SK-N-SH (cell line): ENCODE measurements at regions not wholly inside any gene's neighbourhood (a gene's known extent, or its start where the extent isn't known, plus 50 kb on each side); places are given as distances from the start of the nearest gene placed in this dataset.

Source experiments
- CTCF ChIA-PET: fragments of 300-600, 350-600 bp; formaldehyde crosslinking; extraction: SDS; loops from one replicate; lab custom pipeline; 2021; lab: Yijun Ruan, JAX
- POLR2A ChIA-PET: fragments of 350-600 bp; sonication (Branson Sonifier 250); formaldehyde crosslinking; extraction: SDS; loops from one replicate; lab custom pipeline; 2020; ENCODE audit warnings: antibody characterized with exemption, inconsistent platforms; lab: Yijun Ruan, JAX
- DNase-seq: peaks from one replicate; pipeline ENCODE4 v3.0.0; 2012
- H2AFZ ChIP-seq: fragments of 200-600 bp; sonication (generic); 2 replicates; pipeline ENCODE4 v1.8.1; 2016; ENCODE audit warnings: antibody characterized with exemption, mild to moderate bottlenecking, low read depth
- H3F3A ChIP-seq: fragments of 200-600 bp; sonication (generic); replicated peaks from 2 replicates; pipeline ENCODE3; 2016; ENCODE audit warnings: antibody characterized with exemption, mild to moderate bottlenecking; ENCODE audit not compliant: insufficient read depth
- H3K27ac ChIP-seq, 2 experiments: fragments of 200-500 bp in 1 of 2; fragments of 200-600 bp in 1 of 2; sonication (Bioruptor generic) in 1 of 2; sonication (generic), shearing (Covaris generic) in 1 of 2; 2 replicates each; pipeline versions ENCODE4 v1.5.1 to v1.6.1; 2014 to 2016; ENCODE audit warnings: low read depth in 2 of 2, inconsistent platforms in 1 of 2, low read length in 1 of 2, mild to moderate bottlenecking in 1 of 2, mixed read lengths in 1 of 2
- H3K27me3 ChIP-seq: fragments of 200-600 bp; sonication (generic), shearing (Covaris generic); 2 replicates; pipeline ENCODE4 v1.6.1; 2016; ENCODE audit warnings: mixed run types; ENCODE audit not compliant: insufficient read depth
- H3K36me3 ChIP-seq, 2 experiments: fragments of 200-500 bp in 1 of 2; fragments of 200-600 bp in 1 of 2; sonication (Bioruptor generic) in 1 of 2; sonication (generic) in 1 of 2; replicated peaks in 1 of 2; 2 replicates each; pipeline versions ENCODE3 to v1.5.1; 2014 to 2016; ENCODE audit warnings: low read length in 1 of 2, mild to moderate bottlenecking in 1 of 2; ENCODE audit not compliant: insufficient read depth in 2 of 2, control insufficient read depth in 1 of 2
- H3K4me1 ChIP-seq, 2 experiments: fragments of 200-500 bp in 1 of 2; fragments of 200-600 bp in 1 of 2; sonication (Bioruptor generic) in 1 of 2; sonication (generic), shearing (Covaris generic) in 1 of 2; 2 replicates each; pipeline versions ENCODE4 v1.5.1 to v1.6.1; 2014 to 2016; ENCODE audit warnings: low read depth in 1 of 2, low read length in 1 of 2, mixed run types in 1 of 2; ENCODE audit not compliant: insufficient read depth in 2 of 2, control insufficient read depth in 1 of 2
- H3K4me2 ChIP-seq: fragments of 200-600 bp; sonication (generic), shearing (Covaris generic); 2 replicates; pipeline ENCODE4 v1.6.1; 2017; ENCODE audit warnings: mixed run types
- H3K4me3 ChIP-seq, 2 experiments: fragments of 200-500 bp in 1 of 2; fragments of 200-600 bp in 1 of 2; sonication (Bioruptor generic) in 1 of 2; sonication (generic), shearing (Covaris generic) in 1 of 2; 2 replicates each; pipeline versions ENCODE4 v1.5.1 to v1.8.1; 2014 to 2016; ENCODE audit warnings: low read depth in 2 of 2, inconsistent platforms in 1 of 2, low read length in 1 of 2, mild to moderate bottlenecking in 1 of 2, mixed read lengths in 1 of 2, moderate library complexity in 1 of 2
- H3K79me2 ChIP-seq: fragments of 200-600 bp; sonication (generic); 2 replicates; pipeline ENCODE4 v1.8.1; 2017; ENCODE audit warnings: mild to moderate bottlenecking; ENCODE audit not compliant: insufficient read depth
- H3K9ac ChIP-seq: fragments of 200-600 bp; sonication (generic); 2 replicates; pipeline ENCODE4 v1.6.1; 2017; ENCODE audit warnings: mixed run types
- H3K9me2 ChIP-seq: fragments of 200-600 bp; sonication (generic); 2 replicates; pipeline ENCODE4 v1.6.1; 2017; ENCODE audit warnings: mixed run types
- H3K9me3 ChIP-seq: fragments of 200-600 bp; sonication (generic); 2 replicates; pipeline ENCODE4 v1.6.1; 2017; ENCODE audit warnings: mixed run types, mild to moderate bottlenecking, moderate library complexity
- H4K20me1 ChIP-seq: fragments of 200-600 bp; sonication (generic); 2 replicates; pipeline ENCODE4 v1.6.1; 2017; ENCODE audit warnings: mild to moderate bottlenecking, mixed run types; ENCODE audit not compliant: insufficient read depth
- ELF1 ChIP-seq: IDR thresholded peaks from 2 replicates; pipeline ENCODE4 v1.4.0; 2012
- FOSL2 ChIP-seq: IDR thresholded peaks from 2 replicates; pipeline ENCODE4 v1.4.0; 2012; ENCODE audit warnings: low read depth, mild to moderate bottlenecking, moderate library complexity, borderline replicate concordance
- GABPA ChIP-seq: IDR thresholded peaks from 2 replicates; pipeline ENCODE4 v1.4.0; 2012; ENCODE audit warnings: low read depth, mild to moderate bottlenecking
- JUND ChIP-seq: IDR thresholded peaks from 2 replicates; pipeline ENCODE4 v1.4.0; 2012
- MAX ChIP-seq: IDR thresholded peaks from 2 replicates; pipeline ENCODE4 v1.4.0; 2012; ENCODE audit warnings: low read depth
- MEF2A ChIP-seq: IDR thresholded peaks from 2 replicates; pipeline ENCODE4 v1.4.0; 2012; ENCODE audit warnings: low read depth, borderline replicate concordance
- MXI1 ChIP-seq: IDR thresholded peaks from 2 replicates; pipeline ENCODE4 v1.6.1; 2012; ENCODE audit warnings: mild to moderate bottlenecking, low read depth, low read length, improper control_type of control experiment
- NFIC ChIP-seq: IDR thresholded peaks from 2 replicates; pipeline ENCODE4 v1.4.0; 2012; ENCODE audit warnings: borderline replicate concordance
- NRF1 ChIP-seq: IDR thresholded peaks from 2 replicates; pipeline ENCODE4 v1.6.1; 2012; ENCODE audit warnings: low read depth, mild to moderate bottlenecking, low read length
- RAD21 ChIP-seq: IDR thresholded peaks from 2 replicates; pipeline ENCODE4 v1.6.1; 2012; ENCODE audit warnings: mild to moderate bottlenecking, low read length
- RCOR1 ChIP-seq: fragments of 150-350 bp; IDR thresholded peaks from 2 replicates; pipeline ENCODE4 v1.6.1; 2017; ENCODE audit warnings: antibody characterized with exemption, low read length
- RXRA ChIP-seq: IDR thresholded peaks from 2 replicates; pipeline ENCODE4 v1.4.0; 2012; ENCODE audit warnings: low read depth, mild to moderate bottlenecking, borderline replicate concordance
- SIN3A ChIP-seq: IDR thresholded peaks from 2 replicates; pipeline ENCODE4 v1.6.1; 2012; ENCODE audit warnings: low read depth, mild to moderate bottlenecking, low read length, moderate library complexity, borderline replicate concordance
- SMC3 ChIP-seq: IDR thresholded peaks from 2 replicates; pipeline ENCODE4 v1.6.1; 2012; ENCODE audit warnings: low read depth, low read length, improper control_type of control experiment
- TAF1 ChIP-seq: IDR thresholded peaks from 2 replicates; pipeline ENCODE4 v1.6.1; 2012; ENCODE audit warnings: low read depth, mild to moderate bottlenecking, low read length, moderate library complexity, borderline replicate concordance
- TEAD4 ChIP-seq: IDR thresholded peaks from 2 replicates; pipeline ENCODE4 v1.4.0; 2012; ENCODE audit warnings: mild to moderate bottlenecking, borderline replicate concordance; ENCODE audit not compliant: insufficient read depth
- YY1 ChIP-seq: IDR thresholded peaks from 2 replicates; pipeline ENCODE4 v1.4.0; 2012; ENCODE audit warnings: low read depth, mild to moderate bottlenecking
- WGBS: methylation state at CpG from one replicate; pipeline ENCODE4 v1.1.6; 2017; ENCODE audit warnings: low lambda C conversion rate; 5-methylcytosine and 5-hydroxymethylcytosine counted together
- TF ChIP-seq, protein P1 (sequence below): IDR thresholded peaks from 2 replicates; pipeline ENCODE4 v1.4.0; 2012; ENCODE audit warnings: low read depth, borderline replicate concordance
- TF ChIP-seq, protein P2 (sequence below): IDR thresholded peaks from 2 replicates; pipeline ENCODE4 v1.4.0; 2012; ENCODE audit warnings: low read depth, borderline replicate concordance
- TF ChIP-seq, protein P3 (sequence below): IDR thresholded peaks from 2 replicates; pipeline ENCODE4; 2012

DNA sequence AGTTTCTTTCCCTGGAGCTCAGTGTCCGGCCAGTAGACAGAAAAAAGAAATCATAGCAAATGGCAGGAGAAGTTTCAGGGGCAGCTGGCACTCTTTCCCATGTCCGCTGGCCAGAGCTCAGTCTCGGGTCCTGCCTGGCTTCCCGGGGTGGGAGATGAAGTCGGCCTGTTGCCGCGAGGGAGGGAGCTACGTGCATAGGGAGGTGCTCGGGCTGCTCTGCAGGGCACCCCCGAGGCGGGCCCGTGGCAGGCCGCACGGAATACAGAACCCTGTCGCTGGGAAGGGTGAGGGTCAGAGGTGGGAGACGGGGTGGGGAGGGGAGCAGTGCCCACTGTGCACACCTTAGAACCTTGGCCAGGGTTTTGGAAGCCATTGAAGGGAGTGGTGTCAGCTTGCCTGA is 78.3 kb upstream of the FOXF1 start:
- TF ChIP-seq FOSL2, result no peak
- TF ChIP-seq GABPA, result no peak
- TF ChIP-seq TEAD4, result no peak
- no peak for TF ChIP-seq SMC3
- TF ChIP-seq SIN3A, result no peak
- no peak for TF ChIP-seq JUND
- TF ChIP-seq MEF2A, result no peak
- TF ChIP-seq, protein P1, sequence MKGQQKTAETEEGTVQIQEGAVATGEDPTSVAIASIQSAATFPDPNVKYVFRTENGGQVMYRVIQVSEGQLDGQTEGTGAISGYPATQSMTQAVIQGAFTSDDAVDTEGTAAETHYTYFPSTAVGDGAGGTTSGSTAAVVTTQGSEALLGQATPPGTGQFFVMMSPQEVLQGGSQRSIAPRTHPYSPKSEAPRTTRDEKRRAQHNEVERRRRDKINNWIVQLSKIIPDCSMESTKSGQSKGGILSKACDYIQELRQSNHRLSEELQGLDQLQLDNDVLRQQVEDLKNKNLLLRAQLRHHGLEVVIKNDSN, result no peak
- TF ChIP-seq YY1, result no peak
- TF ChIP-seq MAX, result no peak
- TF ChIP-seq ELF1, result no peak
- TF ChIP-seq RAD21, result no peak
- no peak for TF ChIP-seq TAF1
- TF ChIP-seq NRF1, result no peak
- TF ChIP-seq RXRA, result no peak
- TF ChIP-seq, protein P2, sequence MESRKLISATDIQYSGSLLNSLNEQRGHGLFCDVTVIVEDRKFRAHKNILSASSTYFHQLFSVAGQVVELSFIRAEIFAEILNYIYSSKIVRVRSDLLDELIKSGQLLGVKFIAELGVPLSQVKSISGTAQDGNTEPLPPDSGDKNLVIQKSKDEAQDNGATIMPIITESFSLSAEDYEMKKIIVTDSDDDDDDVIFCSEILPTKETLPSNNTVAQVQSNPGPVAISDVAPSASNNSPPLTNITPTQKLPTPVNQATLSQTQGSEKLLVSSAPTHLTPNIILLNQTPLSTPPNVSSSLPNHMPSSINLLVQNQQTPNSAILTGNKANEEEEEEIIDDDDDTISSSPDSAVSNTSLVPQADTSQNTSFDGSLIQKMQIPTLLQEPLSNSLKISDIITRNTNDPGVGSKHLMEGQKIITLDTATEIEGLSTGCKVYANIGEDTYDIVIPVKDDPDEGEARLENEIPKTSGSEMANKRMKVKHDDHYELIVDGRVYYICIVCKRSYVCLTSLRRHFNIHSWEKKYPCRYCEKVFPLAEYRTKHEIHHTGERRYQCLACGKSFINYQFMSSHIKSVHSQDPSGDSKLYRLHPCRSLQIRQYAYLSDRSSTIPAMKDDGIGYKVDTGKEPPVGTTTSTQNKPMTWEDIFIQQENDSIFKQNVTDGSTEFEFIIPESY, result no peak
- TF ChIP-seq, protein P3, sequence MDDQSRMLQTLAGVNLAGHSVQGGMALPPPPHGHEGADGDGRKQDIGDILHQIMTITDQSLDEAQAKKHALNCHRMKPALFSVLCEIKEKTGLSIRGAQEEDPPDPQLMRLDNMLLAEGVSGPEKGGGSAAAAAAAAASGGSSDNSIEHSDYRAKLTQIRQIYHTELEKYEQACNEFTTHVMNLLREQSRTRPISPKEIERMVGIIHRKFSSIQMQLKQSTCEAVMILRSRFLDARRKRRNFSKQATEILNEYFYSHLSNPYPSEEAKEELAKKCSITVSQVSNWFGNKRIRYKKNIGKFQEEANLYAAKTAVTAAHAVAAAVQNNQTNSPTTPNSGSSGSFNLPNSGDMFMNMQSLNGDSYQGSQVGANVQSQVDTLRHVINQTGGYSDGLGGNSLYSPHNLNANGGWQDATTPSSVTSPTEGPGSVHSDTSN, result no peak
- no peak for TF ChIP-seq NFIC
- no peak for TF ChIP-seq RCOR1
- no peak for TF ChIP-seq MXI1
- ChIA-PET POLR2A (no interaction called here), CTCF (no interaction called here)
- Histone ChIP-seq H3K9me3 (no peaks in the 10 kb centered on the region), H2AFZ (no peak overlapping the region), H3K4me2 (no peak overlapping the region), H3K36me3 (no peaks in the 10 kb centered on the region), H3K9me2 (no peaks in the 10 kb centered on the region), H3K4me1 (no peaks in the 10 kb centered on the region), H3F3A (no peaks in the 10 kb centered on the region), H3K27me3 (peaks cover 48% of the 10 kb centered on the region), H3K79me2 (no peaks in the 10 kb centered on the region), H3K27ac (no peak overlapping the region), H3K4me3 (no peak overlapping the region), H4K20me1 (no peaks in the 10 kb centered on the region), H3K9ac (no peak overlapping the region)
- no peak for DNase-seq
- 50% methylated on average over 16 of the region's 16 CpGs for WGBS
